B cell (primary cell): ENCODE measurements at regions not wholly inside any gene's neighbourhood (a gene's known extent, or its start where the extent isn't known, plus 50 kb on each side); places are given as distances from the start of the nearest gene placed in this dataset.

Source experiments
- ATAC-seq: fragments of 200-7000 bp; cut with Tn5 transposase; one replicate; pipeline ENCODE4 v1.10.0; 2021; ENCODE audit warnings: low read depth, mild to moderate bottlenecking, moderate number of reproducible peaks, moderate library complexity
- CTCF ChIA-PET: fragments of 350-600 bp; sonication (Branson Sonifier 250); formaldehyde crosslinking; loops from one replicate; lab custom pipeline; 2021; ENCODE audit warnings: antibody characterized with exemption, inconsistent platforms; lab: Charles Lee
- POLR2A ChIA-PET: fragments of 350-600 bp; sonication (Branson Sonifier 250); formaldehyde crosslinking; loops from one replicate; lab custom pipeline; 2021; ENCODE audit warnings: antibody characterized with exemption; lab: Charles Lee
- DNase-seq: peaks from one replicate; pipeline ENCODE4 v3.0.0; 2013
- H2AFZ ChIP-seq: 2 replicates; pipeline ENCODE4 v1.6.1; 2012; ENCODE audit warnings: mild to moderate bottlenecking, low read depth, low read length; ENCODE audit not compliant: insufficient read depth, poor library complexity, severe bottlenecking
- H3K27ac ChIP-seq, 2 donors: 1 replicate in 1 of 2; 2 replicates in 1 of 2; pipeline ENCODE4 v1.5.1; 2012 to 2013; ENCODE audit warnings: low read length in 2 of 2, mild to moderate bottlenecking in 2 of 2, moderate library complexity in 1 of 2
- H3K27me3 ChIP-seq, 4 experiments: fragments of 200-600 bp in 1 of 4; sonication (generic) in 1 of 4; replicated peaks in 1 of 4; 1 replicate in 2 of 4; 2 replicates in 2 of 4; pipeline versions ENCODE4 v1.6.1 to v1.7.0; 2013 to 2016; ENCODE audit warnings: low read length in 3 of 4, mild to moderate bottlenecking in 2 of 4, mixed read lengths in 1 of 4, moderate library complexity in 1 of 4; ENCODE audit not compliant: insufficient read depth in 4 of 4, control insufficient read depth in 3 of 4; ENCODE audit errors: control extremely low read depth in 1 of 4
- H3K36me3 ChIP-seq, 2 experiments: replicated peaks in 1 of 2; 1 replicate in 1 of 2; 2 replicates in 1 of 2; pipeline versions ENCODE4 v1.6.1 to v1.7.1; 2013; ENCODE audit warnings: low read length in 1 of 2; ENCODE audit not compliant: insufficient read depth in 2 of 2, control insufficient read depth in 1 of 2; ENCODE audit errors: control extremely low read depth in 1 of 2, extremely low read depth in 1 of 2
- H3K4me1 ChIP-seq, 2 donors: fragments of 200-600 bp in 1 of 2; sonication (generic) in 1 of 2; 1 replicate in 1 of 2; 2 replicates in 1 of 2; pipeline versions ENCODE4 v1.5.1 to v1.6.1; 2013 to 2017; ENCODE audit warnings: low read length in 2 of 2; ENCODE audit not compliant: control insufficient read depth in 2 of 2, insufficient read depth in 2 of 2
- H3K4me2 ChIP-seq: replicated peaks from 2 replicates; pipeline ENCODE3; 2012; ENCODE audit warnings: mild to moderate bottlenecking, low read depth, low read length; ENCODE audit not compliant: poor library complexity, severe bottlenecking
- H3K4me3 ChIP-seq, 5 experiments: fragments of 200-600 bp in 1 of 5; sonication (generic) in 1 of 5; 1 replicate in 3 of 5; 2 replicates in 2 of 5; pipeline versions ENCODE4 v1.5.1 to v1.7.0; 2011 to 2016; ENCODE audit warnings: low read length in 4 of 5, mild to moderate bottlenecking in 4 of 5, low read depth in 2 of 5, control low read depth in 1 of 5, moderate library complexity in 1 of 5; ENCODE audit not compliant: insufficient read depth in 1 of 5; ENCODE audit errors: control extremely low read depth in 1 of 5, extremely low read depth in 1 of 5
- H3K79me2 ChIP-seq: fragments of 200-600 bp; sonication (generic); one replicate; pipeline ENCODE4 v1.6.0; 2016; ENCODE audit warnings: low read length; ENCODE audit not compliant: control insufficient read depth, insufficient read depth
- H3K9ac ChIP-seq: fragments of 200-600 bp; sonication (generic); 2 replicates; pipeline ENCODE4 v1.6.1; 2017; ENCODE audit warnings: mild to moderate bottlenecking, low read length, moderate library complexity
- H3K9me3 ChIP-seq, 3 donors: one replicate each; pipeline versions ENCODE4 v1.6.1 to v1.7.1; 2013; ENCODE audit warnings: low read length in 2 of 3; ENCODE audit not compliant: control insufficient read depth in 2 of 3, insufficient read depth in 1 of 3; ENCODE audit errors: control extremely low read depth in 1 of 3
- H4K20me1 ChIP-seq: 2 replicates; pipeline ENCODE4 v1.6.0; 2012; ENCODE audit warnings: mild to moderate bottlenecking, low read length; ENCODE audit not compliant: insufficient read depth, control insufficient read depth, poor library complexity, severe bottlenecking
- H3K27ac Mint-ChIP-seq: one replicate; pipeline ENCODE4 v1.8.0; 2021; ENCODE audit warnings: mixed read lengths
- H3K27me3 Mint-ChIP-seq: one replicate; pipeline ENCODE4 v1.8.0; 2021; ENCODE audit warnings: mixed read lengths
- H3K4me1 Mint-ChIP-seq: one replicate; pipeline ENCODE4 v1.8.0; 2021; ENCODE audit warnings: mixed read lengths
- H3K4me3 Mint-ChIP-seq: one replicate; pipeline ENCODE4 v1.8.0; 2021; ENCODE audit warnings: mixed read lengths
- H3K9me3 Mint-ChIP-seq: one replicate; pipeline ENCODE4 v1.8.0; 2022; ENCODE audit warnings: mixed read lengths; ENCODE audit not compliant: insufficient read depth
- CTCF ChIP-seq: fragments of 200-600 bp; IDR thresholded peaks from one replicate; pipeline ENCODE4 v1.8.0; 2022; ENCODE audit warnings: antibody characterized with exemption, mild to moderate bottlenecking
- EZH2 ChIP-seq: IDR thresholded peaks from 2 replicates; pipeline ENCODE4 v1.6.1; 2012; ENCODE audit warnings: borderline replicate concordance, low read depth, mild to moderate bottlenecking, moderate library complexity, low read length; ENCODE audit not compliant: insufficient read depth, poor library complexity, severe bottlenecking
- WGBS: methylation state at CpG from one replicate; pipeline ENCODE4 v1.1.5; 2013; ENCODE audit warnings: missing lambda C conversion rate; ENCODE audit not compliant: insufficient coverage; 5-methylcytosine and 5-hydroxymethylcytosine counted together
- intact Hi-C: fragments of 100-400 bp; cut with micrococcal nuclease; formaldehyde crosslinking; loops from one replicate; pipeline ENCODE4 v1.10.0; 2022

DNA sequence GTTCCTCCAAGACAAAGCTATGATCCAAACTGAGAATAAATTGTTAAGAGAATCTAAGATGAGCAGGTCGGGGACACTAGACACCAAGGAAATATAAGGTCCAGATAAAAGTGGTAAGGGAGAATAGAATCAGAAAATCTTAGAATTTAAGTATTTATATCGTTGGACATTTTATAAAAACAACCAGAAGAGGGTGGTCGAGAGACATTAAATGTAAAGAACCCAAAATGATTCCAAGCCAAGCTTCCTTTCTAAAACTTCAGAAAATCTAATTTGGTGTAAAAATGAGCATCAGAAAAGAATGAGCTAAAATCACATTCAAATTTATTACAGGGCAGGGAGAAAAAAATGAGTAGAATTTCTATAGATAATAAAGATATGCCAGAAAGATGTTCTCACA lies 97.8 kb upstream of the OGFRL1 start:
- no peaks in the 10 kb centered on the region for H3K36me3 ChIP-seq
- TF ChIP-seq EZH2 (no peak), CTCF (peak; percentile 78)
- no CpG with 5 or more reads among the region's 3 CpGs for WGBS
- no peaks in the 10 kb centered on the region for H4K20me1 ChIP-seq
- H3K4me3 ChIP-seq: no peak overlapping the region
- H3K4me2 ChIP-seq: no peak overlapping the region
- no peaks in the 10 kb centered on the region for H3K79me2 ChIP-seq
- ATAC-seq (no peak), DNase-seq (peak; percentile 56)
- no peaks in the 10 kb centered on the region for H3K4me1 Mint-ChIP-seq
- peaks cover 16% of the 10 kb centered on the region for H3K27me3 Mint-ChIP-seq
- H3K9ac ChIP-seq: no peak overlapping the region
- H2AFZ ChIP-seq: no peak overlapping the region
- no peaks in the 10 kb centered on the region for H3K9me3 ChIP-seq
- POLR2A ChIA-PET: interaction anchor here (1.7 kb wide), 1 partner anchor 97 kb away, joined by 4 read pairs; the partner anchor contains the start of gene OGFRL1
- intact Hi-C loops: loop anchor here (1.0 to 10.0 kb wide), 3 partner anchors 97 to 324 kb away; partner anchors contain the start of gene OGFRL1
- H3K27me3 ChIP-seq: no peaks in the 10 kb centered on the region
- H3K27ac Mint-ChIP-seq: no peak overlapping the region
- no peak overlapping the region for H3K4me3 Mint-ChIP-seq
- no peak overlapping the region for H3K27ac ChIP-seq
- H3K4me1 ChIP-seq: no peaks in the 10 kb centered on the region
- no peaks in the 10 kb centered on the region for H3K9me3 Mint-ChIP-seq
- CTCF ChIA-PET: interaction anchor here (0.6 to 6.7 kb wide), 24 partner anchors 17 to 318 kb away, joined by 3 to 108 read pairs (median 4); partner anchors contain the start of gene OGFRL1

- Histone ChIP-seq H3K79me2 (no peaks in the 10 kb centered on the region), H2AFZ (no peak overlapping the region), H3K36me3 (no peaks in the 10 kb centered on the region), H3K4me2 (no peak overlapping the region), H3K4me3 (no peak overlapping the region), H3K27me3 (no peaks in the 10 kb centered on the region), H4K20me1 (no peaks in the 10 kb centered on the region), H3K9me3 (no peaks in the 10 kb centered on the region), H3K9ac (no peak overlapping the region), H3K4me1 (no peaks in the 10 kb centered on the region), H3K27ac (no peak overlapping the region)
- Mint-ChIP-seq H3K9me3 (no peaks in the 10 kb centered on the region), H3K27me3 (peaks cover 11% of the 10 kb centered on the region), H3K4me3 (no peak overlapping the region), H3K4me1 (no peaks in the 10 kb centered on the region), H3K27ac (no peak overlapping the region)
- WGBS: no CpG with 5 or more reads among the region's 1 CpG
- no peak for TF ChIP-seq EZH2
- no peak for TF ChIP-seq CTCF
- intact Hi-C loops: loop anchor here (10.0 kb wide), 1 partner anchor 320 kb away; no protein-coding TSS in a partner anchor
- ATAC-seq: no peak
- no peak for DNase-seq
- ChIA-PET POLR2A (no interaction called here), CTCF (interaction anchor here (6.7 kb wide), 1 partner anchor 157 kb away, joined by 108 read pairs; no protein-coding TSS in a partner anchor)
These were observed 93.9 kb upstream of the OGFRL1 start for GRCh38 chr6:71194724-71195123.
